ENCODE measurements at regions not wholly inside any gene's neighbourhood (a gene's known extent, or its start where the extent isn't known, plus 50 kb on each side); places are given as distances from the start of the nearest gene placed in this dataset.

DNA sequence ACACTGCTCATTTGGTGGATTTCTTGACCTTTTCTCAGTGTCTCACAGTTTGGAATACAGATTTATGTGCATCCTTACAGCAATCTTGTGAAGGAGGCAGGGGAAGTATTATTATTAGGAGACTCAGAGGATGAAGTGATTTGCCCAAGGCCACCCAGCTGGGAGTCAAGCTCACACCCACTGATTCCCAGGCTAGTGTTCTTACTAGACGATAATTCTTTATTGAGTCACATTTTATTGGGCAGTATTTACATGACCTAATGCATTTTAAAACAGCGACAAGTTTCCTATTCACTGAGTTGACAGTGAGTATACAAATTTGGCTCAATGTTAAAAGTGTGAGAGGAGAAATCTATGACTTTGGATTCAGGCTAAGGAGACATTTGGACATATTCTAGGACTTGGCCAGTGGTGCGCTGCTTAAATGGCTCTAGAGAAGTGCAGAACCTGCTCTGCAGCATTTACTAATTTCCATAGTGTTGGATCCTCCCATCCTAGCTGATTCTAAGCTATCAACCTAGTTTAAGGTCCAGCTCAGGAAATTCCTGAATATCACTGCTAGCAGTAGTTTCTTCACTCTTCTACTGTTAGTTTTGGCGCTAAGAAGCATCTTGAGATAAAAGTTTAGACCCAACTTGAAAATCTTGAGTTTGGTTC lies 199.3 kb downstream of the MTX2 start:
- no peak for TF ChIP-seq CTCF (conservative IDR thresholded peaks at IDR 0.05; ENCODE audit: low read length)
- no peak for TF ChIP-seq EZH2phosphoT487 (IDR thresholded peaks at IDR 0.05; ENCODE audit: borderline replicate concordance, low read depth, low read length)
